Activated naive CD8-positive, alpha-beta T cell treated with anti-CD3 and anti-CD28 coated beads, Interleukin-2, amount 50 U/mL, for 16 hours (primary cell): ENCODE measurements at regions not wholly inside any gene's neighbourhood (a gene's known extent, or its start where the extent isn't known, plus 50 kb on each side); places are given as distances from the start of the nearest gene placed in this dataset.

Experiments
- DNase-seq: peaks from one replicate; pipeline ENCODE4 v3.0.0-alpha.2; 2020; ENCODE audit warnings: low read depth, low spot score

GRCh38 chr1:199101139-199101538 lies 462.3 kb downstream of the PTPRC start:
- no peak for DNase-seq

GRCh38 chr1:199101635-199102034 lies 462.8 kb downstream of the PTPRC start:
- no peak for DNase-seq

- no peak for DNase-seq
These were observed 463.4 kb downstream of the PTPRC start for GRCh38 chr1:199102239-199102638.

- no peak for DNase-seq
These were observed 470.3 kb downstream of the PTPRC start for GRCh38 chr1:199109160-199109559.

- no peak for DNase-seq
These were observed 473.5 kb downstream of the PTPRC start for GRCh38 chr1:199112365-199112764.

GRCh38 chr1:199113265-199113869 lies 474.5 kb downstream of the PTPRC start:
- peak; percentile 30 for DNase-seq

GRCh38 chr1:199116488-199116887 lies 477.6 kb downstream of the PTPRC start:
- no peak for DNase-seq

- DNase-seq, result no peak
These were observed 482.2 kb downstream of the PTPRC start for GRCh38 chr1:199121047-199121446.

- no peak for DNase-seq
These were observed 483.2 kb downstream of the PTPRC start for GRCh38 chr1:199122085-199122484.

- no peak for DNase-seq
These were observed 483.9 kb downstream of the PTPRC start for GRCh38 chr1:199122532-199123311.

GRCh38 chr1:199123615-199124014 lies 484.8 kb downstream of the PTPRC start:
- DNase-seq, result no peak

GRCh38 chr1:199124351-199124750 lies 485.5 kb downstream of the PTPRC start:
- DNase-seq, result no peak

GRCh38 chr1:199129247-199129646 lies 490.4 kb downstream of the PTPRC start:
- DNase-seq, result no peak

GRCh38 chr1:199132006-199132405 lies 493.2 kb downstream of the PTPRC start:
- DNase-seq, result no peak

- DNase-seq, result no peak
These were observed 497.1 kb downstream of the PTPRC start for GRCh38 chr1:199135901-199136300.

GRCh38 chr1:199138061-199138460 lies 499.2 kb downstream of the PTPRC start:
- no peak for DNase-seq

GRCh38 chr1:199149591-199149990 lies 510.8 kb downstream of the PTPRC start:
- DNase-seq, result no peak

- DNase-seq, result no peak
These were observed 511.9 kb downstream of the PTPRC start for GRCh38 chr1:199150756-199151155.

GRCh38 chr1:199151634-199152425 lies 513.0 kb downstream of the PTPRC start:
- DNase-seq, result no peak

- no peak for DNase-seq
These were observed 513.8 kb downstream of the PTPRC start for GRCh38 chr1:199152676-199153075.

GRCh38 chr1:199155166-199156019 lies 516.6 kb downstream of the PTPRC start:
- no peak for DNase-seq

GRCh38 chr1:199157494-199157893 lies 518.7 kb downstream of the PTPRC start:
- no peak for DNase-seq
